PC-9 (cell line): ENCODE measurements at regions not wholly inside any gene's neighbourhood (a gene's known extent, or its start where the extent isn't known, plus 50 kb on each side); places are given as distances from the start of the nearest gene placed in this dataset.

Source experiments
- CTCF ChIP-seq: fragments of 200-600 bp; sonication (generic); conservative IDR thresholded peaks from 2 replicates; pipeline ENCODE4 v1.6.1; 2017; ENCODE audit warnings: mixed run types, antibody characterized with exemption, mild to moderate bottlenecking, moderate library complexity
- EZH2 ChIP-seq: fragments of 200-600 bp; sonication (generic); IDR thresholded peaks from 2 replicates; pipeline ENCODE4 v1.8.0; 2017; ENCODE audit warnings: antibody characterized with exemption, low read depth

GRCh38 chr20:22740829-22741228 lies 156.5 kb upstream of the FOXA2 start:
- TF ChIP-seq CTCF (no peak), EZH2 (no peak)
